GM03348 (cell line): ENCODE measurements at regions not wholly inside any gene's neighbourhood (a gene's known extent, or its start where the extent isn't known, plus 50 kb on each side); places are given as distances from the start of the nearest gene placed in this dataset.

Source experiments
- DNase-seq: peaks from one replicate; pipeline ENCODE4 v3.0.0; 2012; ENCODE audit warnings: low spot score

- peak; percentile 58 for DNase-seq
These were observed 52.2 kb downstream of the FAT3 start for GRCh38 chr11:92276773-92277172.

- DNase-seq = no peak
These were observed 53.3 kb downstream of the FAT3 start for GRCh38 chr11:92277871-92278270.

- no peak for DNase-seq
These were observed 54.3 kb downstream of the FAT3 start for GRCh38 chr11:92278791-92279433.

- no peak for DNase-seq
These were observed 59.5 kb downstream of the FAT3 start for GRCh38 chr11:92284107-92284506.

- no peak for DNase-seq
These were observed 59.9 kb downstream of the FAT3 start for GRCh38 chr11:92284558-92284957.

GRCh38 chr11:92285776-92286175, 61.2 kb downstream of the FAT3 start:
- DNase-seq = no peak

- DNase-seq = no peak
These were observed 62.1 kb downstream of the FAT3 start for GRCh38 chr11:92286709-92287108.

GRCh38 chr11:92295175-92296137, 70.8 kb downstream of the FAT3 start:
- DNase-seq = no peak

GRCh38 chr11:92296138-92296515, 71.5 kb downstream of the FAT3 start:
- no peak for DNase-seq

- DNase-seq = no peak
These were observed 73.2 kb downstream of the FAT3 start for GRCh38 chr11:92297567-92298553.

GRCh38 chr11:92300876-92301275, 76.3 kb downstream of the FAT3 start:
- no peak for DNase-seq

- DNase-seq = peak; percentile 42
These were observed 78.2 kb downstream of the FAT3 start for GRCh38 chr11:92302770-92303169.

- DNase-seq = no peak
These were observed 79.7 kb downstream of the FAT3 start for GRCh38 chr11:92304271-92304670.

- DNase-seq = no peak
These were observed 82.4 kb downstream of the FAT3 start for GRCh38 chr11:92306966-92307510.

- DNase-seq = no peak
These were observed 83.7 kb downstream of the FAT3 start for GRCh38 chr11:92308366-92308765.

- DNase-seq = no peak
These were observed 87.2 kb downstream of the FAT3 start for GRCh38 chr11:92311616-92312449.

GRCh38 chr11:92313784-92314183, 89.2 kb downstream of the FAT3 start:
- no peak for DNase-seq

- DNase-seq = peak; percentile 45
These were observed 89.9 kb downstream of the FAT3 start for GRCh38 chr11:92314499-92314898.

- no peak for DNase-seq
These were observed 91.6 kb downstream of the FAT3 start for GRCh38 chr11:92316106-92316809.

- no peak for DNase-seq
These were observed 92.6 kb downstream of the FAT3 start for GRCh38 chr11:92317222-92317621.
